CD1c-positive myeloid dendritic cell (primary cell): ENCODE measurements at regions not wholly inside any gene's neighbourhood (a gene's known extent, or its start where the extent isn't known, plus 50 kb on each side); places are given as distances from the start of the nearest gene placed in this dataset.

Experiments used
- DNase-seq: peaks from one replicate; pipeline ENCODE4 v3.0.0-alpha.2; 2016; ENCODE audit errors: extremely low spot score

DNA sequence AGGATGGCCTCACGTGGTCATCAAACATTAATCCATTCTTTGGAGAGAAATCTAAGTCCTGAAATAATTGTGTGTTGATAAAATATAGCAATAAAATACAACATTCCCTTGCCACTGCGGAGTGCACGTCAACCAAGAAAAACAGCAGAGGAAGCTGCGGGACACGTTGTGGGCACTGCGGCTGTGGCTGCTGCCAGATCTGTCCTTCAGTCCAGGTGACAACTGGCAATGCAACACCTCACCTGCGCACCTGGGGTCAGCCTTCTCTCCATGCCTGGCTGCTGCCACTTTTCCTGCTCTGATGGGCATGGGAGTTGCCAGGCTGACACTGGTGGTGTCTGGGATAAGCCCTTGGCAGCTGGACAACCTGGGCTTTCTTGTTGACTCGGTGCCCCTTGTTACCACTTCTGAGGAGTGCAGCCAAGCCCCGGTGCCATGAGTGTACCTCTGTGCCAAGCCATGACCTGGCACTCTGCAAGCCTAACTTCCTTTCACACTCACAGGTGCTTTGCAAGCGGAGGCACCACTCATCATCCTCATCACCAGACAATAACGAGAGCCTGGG, 251.6 kb upstream of the TSHZ3 start:
- DNase-seq = no peak

GRCh38 chr19:31601855-31602254, 252.6 kb upstream of the TSHZ3 start:
- no peak for DNase-seq

DNA sequence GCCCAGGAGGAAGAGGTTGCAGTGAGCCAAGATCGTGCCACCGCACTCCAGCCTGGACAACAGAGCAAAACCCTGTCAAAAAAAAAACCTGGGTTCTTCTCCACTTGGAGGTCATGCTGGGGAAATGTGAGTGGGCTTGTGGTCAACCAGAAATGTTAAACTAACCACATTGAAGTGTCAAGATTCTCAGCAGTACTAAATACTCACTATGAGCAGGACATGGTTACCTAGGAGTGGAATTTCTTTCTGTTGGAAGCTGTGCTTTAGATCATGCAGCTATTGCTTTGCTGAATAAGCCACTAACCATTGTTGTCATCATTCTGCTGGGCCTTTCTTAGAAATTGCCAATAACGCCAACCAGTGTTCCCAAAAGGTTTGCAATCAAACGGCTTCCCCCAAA, 253.3 kb upstream of the TSHZ3 start:
- no peak for DNase-seq

DNA sequence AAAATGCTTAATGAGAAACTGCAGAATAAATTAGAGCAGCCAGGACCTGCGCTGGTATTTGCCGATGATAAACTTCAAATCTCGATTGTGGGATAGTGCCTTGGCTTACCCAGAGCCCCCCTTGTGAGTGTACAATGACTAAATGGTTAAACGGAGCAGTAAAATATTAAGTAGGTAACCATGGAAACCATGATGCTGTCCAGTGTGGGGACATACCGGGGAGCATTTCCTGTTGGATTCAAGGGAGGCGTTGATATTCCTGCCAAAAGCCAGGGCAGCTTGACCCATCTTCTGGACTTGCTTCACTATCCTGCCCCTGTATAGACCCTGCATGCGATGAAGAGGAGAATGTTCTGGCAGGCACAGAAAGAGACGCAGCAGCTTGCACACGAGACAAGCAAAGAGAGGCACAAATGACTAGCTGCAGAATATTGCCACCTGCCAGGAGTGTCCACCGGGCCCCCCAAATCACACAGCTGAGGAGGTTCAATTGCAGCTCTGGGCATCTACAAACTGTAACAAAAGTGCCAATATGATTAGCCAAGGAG, 255.3 kb upstream of the TSHZ3 start:
- DNase-seq = no peak

DNA sequence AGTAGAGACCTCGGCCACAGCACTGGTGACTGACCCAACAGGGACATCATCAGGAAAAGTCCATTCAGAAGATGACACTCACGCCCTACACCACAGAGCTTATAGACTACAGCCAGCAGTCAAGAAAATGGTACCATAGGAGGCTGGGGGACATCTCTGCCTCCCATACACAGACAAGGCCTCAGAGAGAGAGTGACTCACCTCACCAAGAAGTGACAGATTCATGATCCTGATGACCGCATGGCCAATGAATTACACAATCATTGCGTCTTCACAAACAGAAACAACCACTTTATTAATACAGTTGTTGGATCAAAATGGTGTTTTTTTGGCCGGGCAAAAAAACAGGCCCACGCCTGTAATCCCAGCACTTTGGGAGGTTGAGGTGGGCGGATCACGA, 260.8 kb upstream of the TSHZ3 start:
- DNase-seq = no peak

DNA sequence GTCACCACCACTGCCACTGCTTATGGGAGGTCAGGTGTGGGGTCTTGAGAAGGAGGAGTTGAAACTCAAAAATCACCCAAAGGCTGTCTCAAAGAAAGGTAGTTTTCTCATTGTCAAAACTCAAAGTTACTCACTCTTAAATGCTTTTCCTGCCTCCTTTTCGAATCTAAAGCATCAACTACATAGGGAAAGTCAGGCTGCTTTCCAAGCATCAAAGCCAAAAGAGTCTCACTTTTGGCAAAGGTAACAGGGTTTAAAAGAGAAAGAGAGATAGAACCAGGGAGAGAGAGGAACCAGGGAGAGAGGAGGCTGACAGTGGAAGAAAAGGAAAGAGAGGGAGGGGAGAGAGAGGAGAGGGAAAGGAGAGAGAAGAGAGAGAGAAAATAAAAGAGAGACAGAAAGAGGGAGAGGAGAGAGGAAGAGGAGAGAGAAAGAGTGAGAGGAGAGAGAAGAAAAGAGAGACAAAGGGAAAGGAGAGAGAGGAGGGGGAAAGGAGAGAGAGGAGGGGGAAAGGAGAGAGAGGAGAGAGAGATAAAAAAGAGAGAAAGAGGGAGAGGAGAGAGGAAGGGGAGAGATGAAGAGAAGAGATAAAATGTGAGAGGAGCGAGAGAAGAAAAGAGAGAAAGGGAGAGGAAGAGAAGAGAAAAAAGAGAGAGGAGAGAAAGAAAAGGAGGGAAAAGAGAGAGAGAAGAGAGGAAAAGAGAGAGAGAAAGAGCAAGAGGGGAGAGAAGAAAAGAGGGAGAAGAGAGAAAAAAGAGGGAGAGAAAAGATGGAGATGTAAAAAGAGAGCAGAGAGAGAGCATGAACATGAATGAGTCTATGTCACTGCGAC, 262.0 kb upstream of the TSHZ3 start:
- DNase-seq = no peak

DNA sequence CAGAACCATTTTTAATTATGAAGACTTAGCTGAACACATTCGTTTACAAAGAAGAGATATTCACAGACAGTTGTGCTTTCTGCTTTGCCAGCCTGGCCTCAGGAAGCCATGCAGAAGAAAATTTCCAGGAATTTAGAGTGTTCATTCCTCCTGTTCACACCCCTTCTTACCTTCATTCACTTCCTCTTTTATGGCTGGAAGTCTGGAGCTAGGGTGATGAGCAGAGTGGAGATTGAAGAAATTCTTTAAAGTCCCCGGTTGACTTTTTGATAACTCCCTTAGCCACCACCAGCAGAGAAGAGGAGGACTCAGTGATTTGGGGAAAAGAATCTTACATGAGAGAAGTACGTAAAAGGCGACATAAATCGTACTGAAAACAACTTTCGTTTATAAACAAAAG, 263.6 kb upstream of the TSHZ3 start:
- DNase-seq = no peak

GRCh38 chr19:31613683-31614219, 264.5 kb upstream of the TSHZ3 start:
- DNase-seq = no peak

DNA sequence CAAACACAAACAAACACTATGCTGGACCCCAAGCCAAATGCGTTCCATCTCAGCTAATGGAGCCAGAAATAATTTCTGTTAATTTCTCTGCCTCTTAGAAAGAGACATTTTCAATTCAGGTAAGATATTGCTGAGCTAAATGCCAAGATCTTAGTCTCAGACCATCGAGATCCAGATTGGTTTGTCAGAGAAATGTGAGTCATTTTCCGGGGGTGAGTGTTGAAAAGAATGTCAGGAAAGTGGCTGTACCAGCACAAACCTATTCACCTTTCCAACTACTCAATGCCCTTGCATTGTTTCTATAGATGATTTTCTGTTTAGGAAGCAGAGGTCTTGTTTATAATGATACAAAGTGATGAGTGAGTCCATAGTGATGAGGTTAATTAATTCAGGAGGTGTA, 266.8 kb upstream of the TSHZ3 start:
- DNase-seq = no peak

DNA sequence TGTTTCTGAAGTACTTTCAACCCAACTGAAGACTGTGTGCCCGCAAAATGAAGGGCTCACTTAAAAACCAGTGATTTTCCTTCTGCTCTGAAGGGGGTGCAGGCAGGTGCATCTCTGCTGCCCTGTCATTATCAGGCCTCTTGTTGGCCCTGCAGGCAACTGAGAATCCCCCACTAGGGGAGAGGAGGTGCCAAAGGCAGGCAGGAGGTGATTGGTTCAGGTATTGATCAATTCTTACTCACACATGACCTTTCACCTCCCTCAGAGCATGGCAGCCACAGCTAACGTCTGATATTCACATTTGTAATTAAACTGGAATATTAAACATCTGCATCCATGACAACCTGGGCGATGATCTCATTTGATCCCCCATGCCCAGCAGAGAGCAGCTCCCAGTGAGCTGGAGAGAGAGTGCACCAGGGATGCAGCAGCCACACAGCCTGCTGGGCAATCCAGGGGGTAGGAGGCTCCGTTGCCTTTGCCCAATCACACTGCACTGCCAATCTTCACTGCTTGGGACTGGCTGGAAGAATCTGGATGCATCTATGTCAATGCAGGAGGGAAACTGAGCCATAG, 267.9 kb upstream of the TSHZ3 start:
- no peak for DNase-seq

- DNase-seq = no peak
These were observed 275.8 kb upstream of the TSHZ3 start for GRCh38 chr19:31625056-31625455.

- DNase-seq = no peak
These were observed 276.3 kb upstream of the TSHZ3 start for GRCh38 chr19:31625575-31625974.

- DNase-seq = no peak
These were observed 277.7 kb upstream of the TSHZ3 start for GRCh38 chr19:31626941-31627340.

DNA sequence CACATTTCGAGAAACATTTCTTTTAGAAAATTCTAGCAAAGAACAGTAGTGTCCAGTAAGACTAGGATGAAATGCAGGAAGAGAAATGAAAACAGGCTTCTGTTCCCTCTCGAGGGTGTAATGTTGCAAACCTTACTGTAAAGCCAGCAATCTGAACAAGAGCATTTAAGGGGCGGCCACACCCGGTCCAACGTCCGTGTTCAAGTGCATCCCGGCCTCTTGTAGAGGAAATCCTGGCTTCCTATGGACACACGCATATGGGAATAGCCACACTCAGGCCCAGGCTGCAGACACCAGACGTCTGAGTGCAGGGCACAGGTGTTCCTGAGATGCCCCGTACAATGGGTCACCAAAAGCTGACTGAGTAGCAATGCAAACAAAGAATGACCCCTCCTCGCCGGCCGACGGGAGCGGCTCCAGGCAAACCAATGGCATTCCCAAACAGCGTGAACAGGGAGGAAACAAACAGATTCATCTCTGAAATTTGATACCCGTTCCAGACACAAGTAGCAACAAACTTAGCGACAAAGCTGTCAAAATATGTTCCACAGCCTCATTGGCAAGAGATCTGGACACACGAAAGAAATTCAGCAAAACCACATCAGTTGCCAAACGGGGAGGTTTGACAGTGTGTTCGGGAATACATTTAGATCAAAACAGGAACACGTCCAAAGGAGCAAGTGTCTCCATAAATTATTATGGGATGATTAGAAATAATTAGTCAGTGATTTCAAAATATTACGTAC, 278.6 kb upstream of the TSHZ3 start:
- DNase-seq = no peak

- no peak for DNase-seq
These were observed 280.5 kb upstream of the TSHZ3 start for GRCh38 chr19:31629579-31630363.

DNA sequence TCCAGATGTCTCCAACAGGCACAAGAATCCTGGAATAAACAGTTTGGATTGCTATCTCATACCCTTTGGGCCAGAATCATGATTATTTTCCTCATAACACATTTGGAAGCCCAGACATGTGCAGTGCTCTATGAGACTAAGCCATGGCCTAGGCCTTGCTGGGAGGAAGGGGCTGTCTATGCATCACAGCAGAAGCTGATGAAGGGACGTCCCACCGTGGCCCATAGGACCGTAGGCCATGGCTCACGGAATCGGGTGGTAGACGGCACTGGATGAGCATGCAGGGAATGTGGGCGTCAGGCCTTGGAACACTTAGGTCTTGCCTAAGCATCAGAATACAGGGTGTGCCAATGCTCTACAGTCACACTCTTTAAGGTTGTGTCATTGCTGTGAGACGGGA, 283.8 kb upstream of the TSHZ3 start:
- no peak for DNase-seq

GRCh38 chr19:31639306-31639705, 290.1 kb upstream of the TSHZ3 start:
- DNase-seq = no peak

DNA sequence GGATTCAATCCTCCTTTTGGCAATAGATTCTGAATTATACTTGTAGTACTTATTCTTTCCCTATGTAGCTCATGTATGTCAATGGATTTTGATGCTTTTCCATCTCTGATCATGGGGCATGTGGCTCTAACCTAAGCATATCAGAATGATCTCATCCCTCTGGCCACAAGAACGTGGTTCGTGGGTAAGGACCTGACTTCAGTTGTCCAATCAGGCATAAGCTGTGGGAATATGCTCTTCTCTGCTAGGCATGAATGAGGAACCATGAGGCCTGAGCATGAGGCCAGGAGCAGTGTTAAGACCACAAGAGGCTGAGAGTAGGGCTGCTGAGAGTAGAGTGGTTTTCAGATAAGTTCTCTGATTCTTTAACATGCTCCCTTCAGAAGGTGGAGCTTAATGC, 292.4 kb upstream of the TSHZ3 start:
- DNase-seq = no peak

DNA sequence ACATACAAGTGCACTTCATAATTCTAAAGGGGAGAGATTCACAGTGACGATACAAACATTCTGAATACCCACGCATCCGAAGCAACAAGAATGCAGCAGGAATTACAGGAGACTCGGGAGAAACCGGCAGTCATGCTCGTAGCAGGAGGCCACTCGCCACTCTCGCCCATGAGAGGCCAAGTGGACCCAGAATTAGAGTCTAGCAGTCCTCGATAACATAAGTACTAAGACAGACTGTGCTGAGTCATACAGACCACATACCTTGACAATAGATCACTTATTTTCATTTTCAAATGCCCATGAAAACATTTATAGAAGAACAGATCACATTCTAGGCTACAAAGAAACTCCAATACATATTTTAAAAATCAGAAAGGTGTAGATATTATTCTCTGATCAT, 299.1 kb upstream of the TSHZ3 start:
- no peak for DNase-seq

GRCh38 chr19:31656507-31656906, 307.3 kb upstream of the TSHZ3 start:
- DNase-seq = no peak
